ENCODE measurements at regions not wholly inside any gene's neighbourhood (a gene's known extent, or its start where the extent isn't known, plus 50 kb on each side); places are given as distances from the start of the nearest gene placed in this dataset.

DNA sequence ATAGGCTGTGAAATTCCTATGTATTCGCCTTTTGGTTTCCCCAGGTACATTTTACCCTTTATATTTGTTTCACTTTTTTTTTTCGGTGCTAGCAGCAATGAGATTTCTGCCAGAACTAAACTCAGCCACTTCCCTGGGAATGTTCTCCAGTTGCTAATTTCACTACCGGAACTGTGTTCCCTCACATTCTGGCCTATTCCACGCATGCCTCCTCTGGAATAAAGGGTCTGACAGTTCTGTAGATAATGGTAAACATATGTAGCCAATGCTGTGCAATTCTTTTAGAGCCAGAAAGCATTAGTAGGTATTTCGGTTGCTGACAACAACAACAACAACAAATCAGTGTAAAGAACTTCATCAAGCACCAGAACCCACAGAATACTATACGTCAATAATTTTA, 96.1 kb upstream of the TBX18 start:
- Histone ChIP-seq H3K4me1 (ENCODE audit: control insufficient read depth, insufficient read depth, low read length) (no peaks in the 10 kb centered on the region), H3K36me3 (ENCODE audit: control insufficient read depth, insufficient read depth, low read length) (no peaks in the 10 kb centered on the region)
- no peaks in the 10 kb centered on the region for H3K9me3 Mint-ChIP-seq

DNA sequence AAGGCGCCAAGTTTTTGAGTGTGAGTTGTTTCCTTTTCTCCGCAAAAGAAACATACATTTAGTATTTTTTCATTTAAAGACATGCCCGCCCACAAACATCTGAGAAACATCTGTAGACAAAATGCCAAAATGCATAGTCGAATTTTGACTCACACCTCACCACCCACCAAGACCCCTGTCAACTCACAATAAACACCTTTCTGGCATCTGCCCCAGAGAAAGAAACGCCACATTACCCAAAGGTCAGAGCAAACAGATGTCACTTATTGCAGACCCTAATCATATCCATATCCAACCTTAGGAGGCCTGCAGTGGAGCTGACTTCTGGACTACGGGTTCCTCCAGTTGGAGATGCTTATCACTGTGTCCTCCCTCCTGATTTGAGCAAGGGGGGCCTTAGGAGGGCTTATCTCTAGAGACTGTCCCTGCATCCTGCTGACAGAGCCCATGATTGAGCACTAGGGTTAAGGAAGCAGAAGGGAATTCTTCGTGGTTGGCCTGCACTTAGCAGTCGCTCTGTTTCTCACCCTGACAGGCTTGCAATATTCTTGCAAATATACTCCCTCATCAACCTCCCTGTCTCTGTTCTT, 90.5 kb upstream of the TBX18 start:
- Histone ChIP-seq H3K9me3 (ENCODE audit: control insufficient read depth, low read length) (no peaks in the 10 kb centered on the region), H3K4me3 (ENCODE audit: low read length) (no peak overlapping the region), H3K27me3 (ENCODE audit: control insufficient read depth, insufficient read depth, low read length, poor library complexity, severe bottlenecking) (no peaks in the 10 kb centered on the region), H3K36me3 (ENCODE audit: control insufficient read depth, insufficient read depth, low read length) (no peaks in the 10 kb centered on the region), H3K4me1 (ENCODE audit: control insufficient read depth, insufficient read depth, low read length) (no peaks in the 10 kb centered on the region), H3K9ac (ENCODE audit: extremely low read depth, low read length, poor library complexity, severe bottlenecking) (no peak overlapping the region), H3K27ac (ENCODE audit: low read depth, low read length) (no peak overlapping the region)
- no peak overlapping the region for H3K27ac Mint-ChIP-seq
- H3K4me3 Mint-ChIP-seq, result no peak overlapping the region
- no peak for TF ChIP-seq CTCF (conservative IDR thresholded peaks at IDR 0.05)
- no peaks in the 10 kb centered on the region for H3K4me1 Mint-ChIP-seq
- H3K9me3 Mint-ChIP-seq, result no peaks in the 10 kb centered on the region
- no peaks in the 10 kb centered on the region for H3K27me3 Mint-ChIP-seq (ENCODE audit: insufficient read depth)
- no peaks in the 10 kb centered on the region for H3K36me3 Mint-ChIP-seq (ENCODE audit: low read depth)
- no peak for DNase-seq
- WGBS, 2 experiments (ENCODE audit: insufficient coverage in 1 of 2, insufficient read length in 1 of 2), result 85 to 100% methylated on average over 1 to 8 of the region's 8 CpGs

More for the DNA sequence above, 96.1 kb upstream of the TBX18 start:
- Histone ChIP-seq H3K9ac (ENCODE audit: extremely low read depth, low read length, poor library complexity, severe bottlenecking) (no peak overlapping the region), H3K9me3 (ENCODE audit: control insufficient read depth, low read length) (no peaks in the 10 kb centered on the region), H3K4me3 (ENCODE audit: low read length) (no peak overlapping the region), H3K27me3 (ENCODE audit: control insufficient read depth, insufficient read depth, low read length, poor library complexity, severe bottlenecking) (no peaks in the 10 kb centered on the region), H3K27ac (ENCODE audit: low read depth, low read length) (no peak overlapping the region)
- Mint-ChIP-seq H3K4me3 (no peak overlapping the region), H3K4me1 (no peaks in the 10 kb centered on the region), H3K27ac (no peak overlapping the region), H3K27me3 (ENCODE audit: insufficient read depth) (no peaks in the 10 kb centered on the region), H3K36me3 (ENCODE audit: low read depth) (no peaks in the 10 kb centered on the region)
- no peak for TF ChIP-seq CTCF (conservative IDR thresholded peaks at IDR 0.05)
- WGBS, 2 experiments (ENCODE audit: insufficient coverage in 1 of 2, insufficient read length in 1 of 2), result 87 to 91% methylated on average over 3 to 6 of the region's 6 CpGs
- no peak for DNase-seq

- H3K36me3 ChIP-seq (ENCODE audit: control insufficient read depth, insufficient read depth, low read length), result no peaks in the 10 kb centered on the region
- no peak overlapping the region for H3K27ac Mint-ChIP-seq
- DNase-seq, result no peak
- no peaks in the 10 kb centered on the region for H3K9me3 ChIP-seq (ENCODE audit: control insufficient read depth, low read length)
- no peak overlapping the region for H3K27ac ChIP-seq (ENCODE audit: low read depth, low read length)
- H3K4me3 Mint-ChIP-seq, result no peak overlapping the region
- H3K27me3 Mint-ChIP-seq (ENCODE audit: insufficient read depth), result no peaks in the 10 kb centered on the region
- no peak overlapping the region for H3K4me3 ChIP-seq (ENCODE audit: low read length)
- no peaks in the 10 kb centered on the region for H3K36me3 Mint-ChIP-seq (ENCODE audit: low read depth)
- H3K9me3 Mint-ChIP-seq, result no peaks in the 10 kb centered on the region
- no peak for TF ChIP-seq CTCF (conservative IDR thresholded peaks at IDR 0.05)
- no peaks in the 10 kb centered on the region for H3K27me3 ChIP-seq (ENCODE audit: control insufficient read depth, insufficient read depth, low read length, poor library complexity, severe bottlenecking)
- no peak overlapping the region for H3K9ac ChIP-seq (ENCODE audit: extremely low read depth, low read length, poor library complexity, severe bottlenecking)
- H3K4me1 ChIP-seq (ENCODE audit: control insufficient read depth, insufficient read depth, low read length), result no peaks in the 10 kb centered on the region
- no peaks in the 10 kb centered on the region for H3K4me1 Mint-ChIP-seq
Observed at GRCh38 chr6:84853901-84854300, 89.5 kb upstream of the TBX18 start.
